Caco-2 (cell line): ENCODE measurements at regions not wholly inside any gene's neighbourhood (a gene's known extent, or its start where the extent isn't known, plus 50 kb on each side); places are given as distances from the start of the nearest gene placed in this dataset.

Experiments used
- BruUV-seq: library from RNA; stranded (reverse); fragments of 400-500 nt; replicated peaks from 2 replicates; lab custom pipeline; 2021; lab: Mats Ljungman, UMichigan
- CTCF ChIA-PET: fragments of 300-600 bp; sonication (Branson Sonifier 250); formaldehyde crosslinking; loops from one replicate; lab custom pipeline; 2022; ENCODE audit warnings: antibody characterized with exemption; lab: Charles Lee
- POLR2A ChIA-PET: fragments of 300-600 bp; sonication (Branson Sonifier 250); formaldehyde crosslinking; loops from one replicate; lab custom pipeline; 2022; ENCODE audit warnings: antibody characterized with exemption; lab: Charles Lee
- DNase-seq, 2 experiments: peaks; one replicate each; pipeline versions ENCODE4 v3.0.0 to v3.0.0-alpha.2; 2020 to 2022
- H3K27me3 ChIP-seq: replicated peaks from 2 replicates; pipeline ENCODE4 v1.6.0; 2011; ENCODE audit warnings: low read length; ENCODE audit not compliant: control insufficient read depth, insufficient read depth
- H3K36me3 ChIP-seq: 2 replicates; pipeline ENCODE4 v1.5.1; 2011; ENCODE audit warnings: low read length; ENCODE audit not compliant: control insufficient read depth, insufficient read depth
- H3K4me1 ChIP-seq: fragments of 250-450 bp; sonication (Bioruptor Pico); 2 replicates; pipeline ENCODE4 v1.5.1; 2020; ENCODE audit warnings: mild to moderate bottlenecking
- H3K4me3 ChIP-seq: 2 replicates; pipeline ENCODE4 v1.5.1; 2011; ENCODE audit warnings: low read depth, mild to moderate bottlenecking, control low read depth, low read length
- H3K9me3 ChIP-seq: fragments of 250-450 bp; sonication (Bioruptor Pico); 2 replicates; pipeline ENCODE4 v1.5.1; 2020; ENCODE audit warnings: mild to moderate bottlenecking, moderate library complexity
- H3K27ac Mint-ChIP-seq: one replicate; pipeline ENCODE4 v1.8.0; 2022; ENCODE audit warnings: mixed read lengths; ENCODE audit not compliant: unreplicated experiment
- H3K27me3 Mint-ChIP-seq: one replicate; pipeline ENCODE4 v1.8.0; 2022; ENCODE audit warnings: mixed read lengths; ENCODE audit not compliant: insufficient read depth, unreplicated experiment
- H3K36me3 Mint-ChIP-seq: one replicate; pipeline ENCODE4 v1.8.0; 2022; ENCODE audit warnings: mild to moderate bottlenecking, mixed read lengths; ENCODE audit not compliant: insufficient read depth, unreplicated experiment
- H3K4me1 Mint-ChIP-seq: one replicate; pipeline ENCODE4 v1.8.0; 2022; ENCODE audit warnings: low read depth, mixed read lengths; ENCODE audit not compliant: unreplicated experiment
- H3K4me3 Mint-ChIP-seq: one replicate; pipeline ENCODE4 v1.8.0; 2022; ENCODE audit warnings: mild to moderate bottlenecking, moderate library complexity, mixed read lengths; ENCODE audit not compliant: unreplicated experiment
- H3K9me3 Mint-ChIP-seq: one replicate; pipeline ENCODE4 v1.8.0; 2022; ENCODE audit warnings: mixed read lengths; ENCODE audit not compliant: unreplicated experiment
- intact Hi-C: fragments of 100-400 bp; cut with micrococcal nuclease; formaldehyde crosslinking; loops from one replicate; pipeline ENCODE4 v1.10.0; 2022; ENCODE audit not compliant: unreplicated experiment
- TF ChIP-seq, protein P1 (sequence below), 2 experiments: fragments of 200-600 bp in 1 of 2; IDR thresholded peaks; 1 replicate in 1 of 2; 2 replicates in 1 of 2; pipeline versions ENCODE4 v1.5.1 to v1.8.0; 2011 to 2022; ENCODE audit warnings: antibody characterized with exemption in 1 of 2, control low read depth in 1 of 2, inconsistent platforms in 1 of 2, low read depth in 1 of 2, low read length in 1 of 2, mild to moderate bottlenecking in 1 of 2, moderate library complexity in 1 of 2; ENCODE audit not compliant: insufficient read depth in 1 of 2, severe bottlenecking in 1 of 2, unreplicated experiment in 1 of 2

DNA sequence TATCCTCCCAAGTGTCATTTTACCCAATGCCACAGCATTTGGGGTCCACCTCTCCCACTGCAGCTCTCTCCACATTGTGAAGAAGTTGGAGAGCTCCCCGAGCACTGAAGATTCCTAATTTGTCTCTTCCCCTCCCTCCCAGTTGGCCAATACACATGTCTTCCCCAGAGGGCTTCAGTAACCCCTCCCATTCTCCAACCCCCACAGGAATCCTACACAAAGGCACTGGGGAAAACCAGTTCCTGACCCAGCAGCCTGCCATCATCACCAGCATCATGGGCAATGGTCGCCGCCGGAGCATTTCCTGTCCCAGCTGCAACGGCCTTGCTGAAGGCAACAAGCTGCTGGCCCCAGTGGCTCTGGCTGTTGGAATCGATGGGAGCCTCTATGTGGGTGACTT is 87.3 kb upstream of the WWC1 start:
- H3K27me3 ChIP-seq, result peaks cover 1% of the 10 kb centered on the region

DNA sequence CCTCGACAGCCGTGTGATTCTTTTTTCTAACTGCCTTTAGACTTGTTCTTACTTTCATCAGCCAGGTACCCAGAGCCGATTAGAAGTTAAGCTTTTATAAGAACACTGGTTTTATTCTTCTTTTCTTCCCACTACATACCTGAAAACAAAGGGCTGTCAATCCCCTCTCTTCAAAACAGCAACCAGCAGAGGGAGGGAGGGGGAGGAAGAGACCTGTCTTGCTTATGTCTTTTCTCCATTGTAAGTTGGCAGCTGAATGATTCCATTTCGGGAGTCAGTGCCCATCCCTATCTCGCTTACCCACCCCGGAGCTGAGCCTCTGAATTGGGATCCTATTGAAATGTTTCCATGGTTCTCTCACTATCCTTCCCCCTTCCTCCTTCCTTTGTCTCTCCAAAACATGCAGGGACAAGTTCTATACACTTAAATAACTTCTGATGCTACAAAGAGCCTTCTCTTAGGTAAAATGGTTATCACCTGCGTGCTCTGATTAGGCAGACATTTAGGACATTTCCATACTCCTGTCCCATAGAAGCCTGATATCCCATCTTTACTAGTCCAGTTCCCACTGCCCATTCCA is 83.9 kb upstream of the WWC1 start:
- ChIA-PET CTCF (no interaction called here), POLR2A (no interaction called here)
- no TSS peak for BruUV-seq
- H3K36me3 ChIP-seq, result no peaks in the 10 kb centered on the region
- TF ChIP-seq, protein P1, sequence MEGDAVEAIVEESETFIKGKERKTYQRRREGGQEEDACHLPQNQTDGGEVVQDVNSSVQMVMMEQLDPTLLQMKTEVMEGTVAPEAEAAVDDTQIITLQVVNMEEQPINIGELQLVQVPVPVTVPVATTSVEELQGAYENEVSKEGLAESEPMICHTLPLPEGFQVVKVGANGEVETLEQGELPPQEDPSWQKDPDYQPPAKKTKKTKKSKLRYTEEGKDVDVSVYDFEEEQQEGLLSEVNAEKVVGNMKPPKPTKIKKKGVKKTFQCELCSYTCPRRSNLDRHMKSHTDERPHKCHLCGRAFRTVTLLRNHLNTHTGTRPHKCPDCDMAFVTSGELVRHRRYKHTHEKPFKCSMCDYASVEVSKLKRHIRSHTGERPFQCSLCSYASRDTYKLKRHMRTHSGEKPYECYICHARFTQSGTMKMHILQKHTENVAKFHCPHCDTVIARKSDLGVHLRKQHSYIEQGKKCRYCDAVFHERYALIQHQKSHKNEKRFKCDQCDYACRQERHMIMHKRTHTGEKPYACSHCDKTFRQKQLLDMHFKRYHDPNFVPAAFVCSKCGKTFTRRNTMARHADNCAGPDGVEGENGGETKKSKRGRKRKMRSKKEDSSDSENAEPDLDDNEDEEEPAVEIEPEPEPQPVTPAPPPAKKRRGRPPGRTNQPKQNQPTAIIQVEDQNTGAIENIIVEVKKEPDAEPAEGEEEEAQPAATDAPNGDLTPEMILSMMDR (IDR thresholded peaks at IDR 0.05; ENCODE audit: insufficient read depth in 1 of 2, low read depth in 1 of 2, low read length in 1 of 2, severe bottlenecking in 1 of 2, unreplicated experiment in 1 of 2), result no peak
- Mint-ChIP-seq H3K4me1 (no peaks in the 10 kb centered on the region), H3K9me3 (no peaks in the 10 kb centered on the region), H3K4me3 (no peak overlapping the region), H3K27ac (no peak overlapping the region), H3K27me3 (peaks cover 35% of the 10 kb centered on the region), H3K36me3 (no peaks in the 10 kb centered on the region)
- no peaks in the 10 kb centered on the region for H3K9me3 ChIP-seq
- H3K4me1 ChIP-seq, result no peaks in the 10 kb centered on the region
- H3K4me3 ChIP-seq, result no peak overlapping the region
- intact Hi-C loops, result no loop called here
- peaks cover 1% of the 10 kb centered on the region for H3K27me3 ChIP-seq
- no peak for DNase-seq

More for the DNA sequence above, 87.3 kb upstream of the WWC1 start:
- no peak overlapping the region for H3K4me3 ChIP-seq
- TF ChIP-seq, protein P1 (IDR thresholded peaks at IDR 0.05; ENCODE audit: insufficient read depth in 1 of 2, low read depth in 1 of 2, low read length in 1 of 2, severe bottlenecking in 1 of 2, unreplicated experiment in 1 of 2), result no peak
- Mint-ChIP-seq H3K27ac (no peak overlapping the region), H3K36me3 (no peaks in the 10 kb centered on the region), H3K4me1 (no peaks in the 10 kb centered on the region), H3K27me3 (peaks cover 48% of the 10 kb centered on the region), H3K9me3 (no peaks in the 10 kb centered on the region), H3K4me3 (no peak overlapping the region)
- no peak for DNase-seq
- ChIA-PET POLR2A (no interaction called here), CTCF (no interaction called here)
- no peaks in the 10 kb centered on the region for H3K4me1 ChIP-seq
- H3K9me3 ChIP-seq, result no peaks in the 10 kb centered on the region
- no TSS peak for BruUV-seq
- H3K36me3 ChIP-seq, result no peaks in the 10 kb centered on the region
- intact Hi-C loops, result no loop called here

- Mint-ChIP-seq H3K27me3 (peaks cover 34% of the 10 kb centered on the region), H3K27ac (no peak overlapping the region), H3K36me3 (no peaks in the 10 kb centered on the region), H3K9me3 (no peaks in the 10 kb centered on the region), H3K4me3 (no peak overlapping the region), H3K4me1 (no peaks in the 10 kb centered on the region)
- H3K27me3 ChIP-seq, result peaks cover 1% of the 10 kb centered on the region
- no TSS peak for BruUV-seq
- H3K9me3 ChIP-seq, result no peaks in the 10 kb centered on the region
- intact Hi-C loops, result no loop called here
- H3K4me3 ChIP-seq, result no peak overlapping the region
- ChIA-PET CTCF (interaction anchor here (0.6 kb wide), 1 partner anchor 10 kb away, joined by 3 read pairs; no protein-coding TSS in a partner anchor), POLR2A (no interaction called here)
- TF ChIP-seq, protein P1 (IDR thresholded peaks at IDR 0.05; ENCODE audit: insufficient read depth in 1 of 2, low read depth in 1 of 2, low read length in 1 of 2, severe bottlenecking in 1 of 2, unreplicated experiment in 1 of 2), result no peak
- no peaks in the 10 kb centered on the region for H3K36me3 ChIP-seq
- no peak for DNase-seq
- no peaks in the 10 kb centered on the region for H3K4me1 ChIP-seq
These were observed 82.0 kb upstream of the WWC1 start for GRCh38 chr5:168209244-168209995.
